HG03460 (cell line): ENCODE measurements at regions not wholly inside any gene's neighbourhood (a gene's known extent, or its start where the extent isn't known, plus 50 kb on each side); places are given as distances from the start of the nearest gene placed in this dataset.
"Not testable (repeated sequence)": the region's sequence is repeated elsewhere in the genome, so short reads cannot be mapped to it uniquely, and the experiment has no call there.

Experiments
- ATAC-seq: cut with Tn5 transposase; IDR thresholded peaks from one replicate; pipeline ENCODE4 v1.9.1; 2021; ENCODE audit not compliant: unreplicated experiment

- ATAC-seq, result no peak
Observed at GRCh38 chr21:15564907-15565306, 164.9 kb upstream of the USP25 start.

GRCh38 chr21:15566703-15567102 lies 163.1 kb upstream of the USP25 start:
- no peak for ATAC-seq

DNA sequence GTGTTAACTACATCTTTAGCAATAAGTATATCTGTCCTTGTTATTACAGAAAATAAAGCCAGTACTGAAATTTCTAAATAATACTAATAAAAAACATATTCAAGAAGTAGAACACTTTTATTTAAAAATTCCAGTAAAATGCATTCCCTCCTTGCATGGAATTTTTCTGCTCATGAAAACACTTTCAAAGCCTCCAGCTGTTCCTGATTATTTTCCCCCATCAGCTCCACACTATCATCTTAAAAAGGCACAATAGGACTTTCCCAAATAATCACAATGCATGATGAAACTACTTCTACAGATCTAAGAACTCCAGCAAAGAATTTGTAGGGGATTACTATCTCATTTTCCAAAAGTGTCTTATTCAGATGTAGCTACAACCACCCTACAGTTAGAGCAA lies 162.6 kb upstream of the USP25 start:
- no peak for ATAC-seq

GRCh38 chr21:15568516-15568915 lies 161.3 kb upstream of the USP25 start:
- no peak for ATAC-seq

DNA sequence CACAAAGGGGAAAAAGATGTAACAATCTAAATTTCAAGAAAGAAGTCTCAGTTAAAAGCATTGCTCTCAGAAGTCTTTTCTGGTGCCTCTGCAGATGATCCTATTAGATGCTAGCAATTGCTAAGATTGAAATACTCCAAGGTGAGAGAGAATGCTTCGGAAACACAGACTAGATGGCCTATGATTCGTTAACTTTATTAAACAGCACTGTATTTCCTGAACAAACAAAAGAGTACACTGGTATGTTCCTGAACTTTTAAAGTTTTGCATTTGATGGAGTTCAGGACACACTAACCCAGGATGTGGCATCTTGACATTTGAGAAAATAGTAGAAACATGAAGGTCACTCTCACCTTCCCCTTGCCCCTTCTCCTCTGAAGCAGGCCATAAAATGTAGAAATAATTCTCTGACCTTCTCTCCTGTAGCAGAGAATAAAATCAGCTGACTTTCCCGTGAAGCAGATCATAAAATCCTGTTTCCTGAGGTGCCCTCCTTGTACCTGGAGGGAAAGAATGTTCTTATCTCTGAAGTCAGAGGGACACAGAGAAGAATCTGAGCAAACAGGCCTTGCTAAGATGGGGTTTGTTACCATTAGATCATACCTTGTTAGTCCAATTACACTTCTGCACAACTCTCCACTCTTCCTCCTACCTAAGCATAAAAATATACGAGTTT lies 142.9 kb upstream of the USP25 start:
- ATAC-seq, result no peak

DNA sequence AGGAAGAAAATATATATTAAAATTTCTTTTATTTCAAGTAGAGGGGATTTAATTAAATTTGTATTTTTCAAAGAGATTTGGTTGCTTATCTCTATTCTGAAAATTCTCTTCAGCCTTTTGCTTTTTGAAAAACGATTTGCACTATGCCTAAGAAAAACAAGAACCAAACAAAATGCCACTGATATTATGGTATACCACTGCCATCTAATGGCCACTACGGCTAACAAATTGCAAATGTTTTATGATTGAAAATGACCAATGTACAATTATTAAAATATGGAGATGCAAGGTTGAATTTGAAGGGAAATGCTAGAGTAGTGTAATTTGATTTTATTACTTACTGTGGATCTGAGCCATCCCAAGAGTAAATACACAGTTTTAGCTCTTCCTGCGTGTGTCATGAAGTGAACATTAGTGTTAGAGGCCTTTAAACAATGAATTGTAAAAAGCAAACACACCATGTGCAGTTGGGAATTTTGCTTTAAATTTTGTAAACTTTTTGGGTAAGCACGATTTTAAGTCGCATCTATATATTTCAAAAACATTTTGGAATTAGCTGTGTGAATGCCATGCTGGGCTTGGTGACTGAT lies 137.4 kb upstream of the USP25 start:
- no peak for ATAC-seq

GRCh38 chr21:15592957-15593356 lies 136.8 kb upstream of the USP25 start:
- ATAC-seq, result no peak

DNA sequence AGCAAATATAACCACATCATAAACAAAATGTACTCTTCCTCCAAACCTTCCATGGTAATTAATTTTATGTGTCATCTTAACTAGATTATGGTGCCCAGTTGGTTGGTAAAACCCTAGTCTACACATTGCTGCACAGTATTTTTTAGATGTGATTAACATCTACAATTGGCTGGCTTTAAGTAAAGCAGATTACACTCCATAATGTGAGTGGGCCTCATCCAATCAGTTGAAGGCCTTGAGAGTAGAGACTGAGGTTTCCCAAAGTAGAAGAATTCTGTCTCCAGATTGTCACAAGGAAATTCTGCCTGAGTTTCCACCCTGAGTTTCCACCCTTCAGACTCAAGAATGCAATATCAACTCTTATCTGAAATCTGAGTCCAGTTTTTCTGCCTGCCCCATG lies 128.4 kb upstream of the USP25 start:
- no peak for ATAC-seq

DNA sequence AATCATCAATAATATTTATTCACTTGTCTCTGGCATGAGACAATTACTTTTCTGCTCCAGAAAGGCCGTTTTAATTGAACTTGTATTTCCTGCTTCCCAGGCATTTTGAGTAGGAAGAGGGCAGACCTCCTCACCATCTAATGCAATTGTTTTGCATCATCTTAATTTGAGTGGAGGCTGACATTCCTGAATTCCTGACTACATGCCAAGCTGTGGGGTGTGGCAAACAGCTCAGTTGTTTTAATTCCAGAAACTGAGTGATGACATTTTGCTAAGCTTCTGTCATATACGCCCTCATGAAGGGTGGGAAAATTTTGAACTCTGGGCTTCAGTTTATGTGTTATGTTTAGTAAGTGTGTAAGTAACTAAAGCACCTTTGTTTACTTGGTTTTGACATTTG lies 125.4 kb upstream of the USP25 start:
- no peak for ATAC-seq

DNA sequence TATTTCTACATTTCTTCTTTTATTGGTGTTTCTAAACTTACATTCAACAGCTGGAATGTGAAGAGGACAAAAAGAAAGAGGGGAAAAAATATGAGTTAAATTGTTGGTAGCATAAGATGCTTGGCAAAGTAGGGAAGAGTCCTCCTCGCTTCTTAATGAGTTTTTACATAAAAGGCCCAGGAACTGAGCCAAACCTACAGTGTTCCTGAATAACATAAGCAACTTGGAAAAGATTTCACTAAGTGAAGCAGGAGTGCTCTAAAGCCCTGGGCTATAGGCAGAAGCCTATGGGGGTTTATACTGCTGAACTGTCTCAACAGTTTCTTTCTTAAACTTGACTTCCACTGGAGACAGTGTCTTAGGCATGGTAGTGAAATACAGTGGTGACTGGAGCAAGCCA lies 115.0 kb upstream of the USP25 start:
- ATAC-seq, result no peak

DNA sequence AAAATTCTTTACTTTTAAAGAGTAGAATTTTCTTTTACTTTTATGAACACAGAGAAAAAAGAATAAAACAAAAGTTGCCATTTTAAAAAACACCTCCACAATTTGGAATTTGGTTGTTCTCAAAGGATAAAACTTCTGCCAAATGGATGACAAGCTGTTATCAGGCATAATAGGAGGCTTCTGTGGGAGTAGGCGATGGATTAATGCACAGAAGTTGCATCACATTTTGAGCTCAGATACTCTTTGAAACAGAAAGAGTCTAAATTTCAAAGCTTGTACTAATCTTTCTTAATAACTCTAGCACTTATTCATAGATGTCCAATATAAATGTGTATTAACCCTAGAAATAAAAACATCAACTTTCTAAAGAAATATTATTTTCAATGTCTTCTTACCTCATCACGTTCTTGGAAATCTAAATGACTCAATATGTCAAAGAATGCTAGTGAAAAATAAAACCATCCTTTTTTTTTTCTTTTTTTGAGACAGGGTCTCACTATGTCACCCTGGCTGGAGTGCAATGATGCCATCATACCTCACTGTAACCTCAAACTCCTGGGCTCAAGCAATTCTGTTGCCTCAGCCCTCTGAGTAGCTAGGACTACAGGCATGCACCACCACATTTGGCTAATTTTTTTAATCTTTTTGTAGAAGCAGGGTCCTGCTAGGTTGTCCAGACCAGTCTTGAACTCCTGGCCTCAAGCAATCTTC lies 112.8 kb upstream of the USP25 start:
- ATAC-seq, result no peak

DNA sequence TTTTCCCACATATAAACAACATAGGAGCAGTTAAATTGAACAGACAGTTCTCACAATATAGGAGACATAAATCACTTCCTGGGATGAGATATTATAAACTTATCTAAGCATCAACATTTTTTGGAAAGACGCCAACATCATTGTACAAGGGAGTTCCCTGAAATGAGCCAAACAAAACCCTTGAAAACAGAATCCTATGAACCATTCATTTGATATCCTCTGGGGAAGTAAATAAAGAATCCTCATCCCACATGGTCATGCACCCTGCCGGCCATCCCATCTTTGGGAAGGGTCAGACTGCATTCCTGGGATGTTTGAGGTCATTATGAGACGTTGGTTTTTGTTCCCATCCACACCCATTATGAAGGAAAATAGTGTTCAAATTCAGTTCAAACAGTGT lies 111.8 kb upstream of the USP25 start:
- no peak for ATAC-seq

DNA sequence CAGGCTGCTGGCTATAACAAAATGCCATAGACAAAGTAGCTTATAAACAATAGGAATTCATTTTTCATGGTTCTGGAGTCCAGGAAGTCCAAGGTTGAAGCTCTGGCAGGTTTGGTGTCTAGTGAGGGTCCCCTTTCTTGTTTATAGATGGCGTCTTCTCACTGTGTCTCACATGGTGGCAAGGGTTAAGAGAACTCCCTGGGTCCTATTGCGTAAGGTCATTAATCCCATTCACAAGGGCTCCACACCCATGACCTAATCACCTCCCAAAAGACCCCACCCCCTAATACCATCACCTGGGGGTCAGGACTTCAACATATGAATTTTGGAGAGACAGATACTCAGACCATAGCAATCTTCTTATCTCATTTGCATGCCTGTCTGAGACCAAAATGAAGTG lies 108.9 kb upstream of the USP25 start:
- ATAC-seq, result no peak

DNA sequence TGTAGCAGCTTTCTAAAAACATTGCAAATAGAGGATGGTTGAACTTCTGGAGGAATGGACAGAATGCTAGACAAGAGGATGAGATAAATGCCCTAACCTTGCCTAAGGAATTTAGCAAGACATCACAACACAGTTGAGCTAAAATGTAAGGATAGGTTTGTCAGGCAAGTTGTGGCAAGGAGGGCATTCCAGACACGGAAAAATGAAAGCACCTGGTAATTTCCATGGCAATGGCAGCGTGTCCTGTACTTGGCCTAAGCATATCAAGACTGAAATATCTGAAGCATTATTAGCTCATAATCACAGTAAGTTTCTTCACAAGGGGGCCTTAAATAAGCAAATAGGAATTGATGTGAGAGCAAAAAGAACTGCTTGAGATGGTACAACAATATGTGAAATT lies 105.1 kb upstream of the USP25 start:
- no peak for ATAC-seq

DNA sequence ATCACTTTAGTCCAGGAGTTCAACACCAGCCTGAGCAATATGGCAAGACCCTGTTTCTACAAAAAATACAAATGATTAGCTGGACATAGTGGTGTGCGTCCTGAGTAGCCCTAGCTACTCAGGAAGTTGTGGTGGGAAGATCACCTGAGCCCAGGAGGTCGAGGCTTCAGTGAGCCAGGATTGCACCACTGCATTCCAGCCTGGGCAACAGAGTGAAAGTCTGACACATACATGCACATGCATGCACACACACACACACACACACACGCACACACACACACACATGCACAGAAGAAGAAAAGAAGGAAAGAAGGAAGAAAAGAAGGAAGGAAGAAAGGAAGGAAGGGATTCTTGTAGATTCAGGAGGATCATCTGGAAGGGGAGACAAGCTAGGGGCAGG lies 104.4 kb upstream of the USP25 start:
- no peak for ATAC-seq

- ATAC-seq, result no peak
Observed at GRCh38 chr21:15626031-15626430, 103.8 kb upstream of the USP25 start.

DNA sequence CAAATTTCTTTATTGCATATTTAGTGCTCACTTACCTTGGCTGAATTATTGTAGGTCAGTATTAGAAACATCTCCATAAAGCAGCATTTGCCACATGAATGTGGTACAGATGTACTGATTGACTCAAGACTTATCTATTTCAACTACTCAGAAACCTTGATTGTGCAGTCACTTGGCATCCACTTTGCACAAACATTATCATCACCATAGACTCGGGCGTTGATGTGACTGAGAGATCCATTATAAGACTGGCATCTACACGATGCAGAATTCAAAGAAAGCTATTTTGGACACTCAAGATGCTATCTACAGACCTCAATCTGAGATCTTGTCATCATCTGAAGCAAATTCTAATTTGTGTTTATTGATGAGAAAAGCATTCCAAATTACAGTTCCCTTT lies 102.8 kb upstream of the USP25 start:
- ATAC-seq, result no peak

DNA sequence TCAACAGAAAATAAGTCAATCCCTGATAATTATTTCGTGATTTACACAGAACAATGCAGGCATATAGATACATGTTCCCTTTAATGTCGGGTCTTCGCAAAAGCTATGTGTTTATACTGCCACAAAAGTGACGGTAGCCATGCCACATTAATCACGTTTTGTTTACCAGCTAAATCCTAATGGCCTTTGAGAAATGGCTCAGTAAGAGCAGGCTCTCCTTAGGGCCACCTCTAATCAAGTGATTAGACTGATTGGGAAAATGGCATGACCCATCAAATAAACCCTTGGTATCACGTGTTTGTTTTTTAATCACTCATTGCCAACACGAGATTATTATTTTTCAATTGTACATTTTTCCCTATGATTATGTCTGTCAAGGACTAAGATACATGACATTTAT lies 102.0 kb upstream of the USP25 start:
- no peak for ATAC-seq

DNA sequence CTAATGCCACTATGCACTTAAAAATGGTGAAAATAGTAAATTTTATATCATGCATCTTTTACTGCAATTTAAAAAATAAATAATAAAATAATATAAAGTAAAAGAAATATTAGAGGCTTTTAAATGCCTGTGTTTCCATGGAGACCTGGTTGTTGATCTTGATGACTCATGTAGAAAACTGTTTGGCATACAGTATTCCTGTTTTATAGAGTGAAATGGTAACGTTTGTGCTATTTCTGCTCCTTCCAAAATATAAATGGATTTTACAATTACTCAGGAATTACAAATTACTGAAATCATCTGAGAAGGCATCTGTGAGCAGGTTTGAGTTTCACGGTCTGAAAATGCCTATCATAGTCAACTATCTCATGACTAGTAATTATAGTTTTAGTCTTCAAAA lies 98.4 kb upstream of the USP25 start:
- no peak for ATAC-seq

- ATAC-seq, result not testable (repeated sequence)
Observed at GRCh38 chr21:15634541-15634940, 95.2 kb upstream of the USP25 start.

DNA sequence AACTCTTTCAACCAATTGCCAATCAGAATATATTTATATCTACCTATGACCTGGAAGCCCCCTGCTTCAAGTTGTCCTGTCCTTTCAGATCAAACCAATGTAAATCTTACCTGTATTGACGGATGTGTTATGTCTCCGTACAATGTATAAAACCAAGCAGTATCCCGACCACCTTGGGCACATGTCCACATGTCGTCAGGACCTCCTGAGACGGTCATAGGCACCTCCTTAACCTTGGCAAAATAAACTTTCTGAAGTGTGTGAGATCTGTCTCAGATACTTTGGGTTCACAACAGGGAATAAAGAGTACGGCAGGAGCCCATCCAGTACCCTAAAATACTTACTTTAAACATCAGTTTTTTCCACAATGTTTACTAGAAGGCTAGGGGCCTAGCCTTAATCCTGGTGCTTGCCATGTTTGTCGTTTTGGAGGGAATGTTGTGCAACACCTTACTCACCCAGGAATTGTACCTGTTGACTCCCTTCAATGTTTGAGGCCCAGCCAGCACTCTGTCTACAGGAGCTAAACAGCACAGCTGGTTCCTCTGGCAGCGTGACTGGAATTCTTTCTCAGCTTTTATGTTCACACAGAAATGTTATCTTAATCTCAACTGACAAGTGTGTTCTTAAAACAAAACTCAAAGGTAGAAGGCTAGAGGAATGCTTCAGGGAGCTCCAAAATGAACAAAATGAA lies 90.8 kb upstream of the USP25 start:
- no peak for ATAC-seq

- ATAC-seq, result not testable (repeated sequence)
Observed at GRCh38 chr21:15640113-15640512, 89.7 kb upstream of the USP25 start.
